OCI-LY7 (cell line): ENCODE measurements at regions not wholly inside any gene's neighbourhood (a gene's known extent, or its start where the extent isn't known, plus 50 kb on each side); places are given as distances from the start of the nearest gene placed in this dataset.

Experiments used
- BruUV-seq: library from RNA; stranded (reverse); fragments of 400-500 nt; replicated peaks from 2 replicates; lab custom pipeline; 2021; lab: Mats Ljungman, UMichigan
- CTCF ChIA-PET: fragments of 300-600 bp; sonication (Branson Sonifier 250); formaldehyde crosslinking; loops from one replicate; lab custom pipeline; 2022; ENCODE audit warnings: antibody characterized with exemption; ENCODE audit not compliant: unreplicated experiment; lab: Charles Lee
- POLR2A ChIA-PET: fragments of 300-600 bp; sonication (Branson Sonifier 250); formaldehyde crosslinking; loops from one replicate; lab custom pipeline; 2022; ENCODE audit warnings: antibody characterized with exemption; lab: Charles Lee
- DNase-seq: peaks from one replicate; pipeline ENCODE4 v3.0.0-alpha.2; 2015; ENCODE audit warnings: low spot score
- H2AFZ ChIP-seq: fragments of 200-600 bp; sonication (generic), shearing (Covaris generic); 2 replicates; pipeline ENCODE4 v1.6.1; 2014; ENCODE audit warnings: mild to moderate bottlenecking, antibody characterized with exemption, low read length, moderate library complexity
- H3K27ac ChIP-seq: fragments of 200-600 bp; sonication (generic); 2 replicates; pipeline ENCODE4 v1.5.1; 2014; ENCODE audit warnings: mixed run types, low read depth, mild to moderate bottlenecking, moderate library complexity, low read length, inconsistent platforms; ENCODE audit not compliant: poor library complexity, severe bottlenecking
- H3K36me3 ChIP-seq: fragments of 200-600 bp; sonication (generic); 2 replicates; pipeline ENCODE4 v1.6.1; 2014; ENCODE audit warnings: mild to moderate bottlenecking, antibody characterized with exemption, low read length, moderate library complexity, mixed read lengths; ENCODE audit not compliant: insufficient read depth
- H3K4me1 ChIP-seq: fragments of 200-600 bp; sonication (generic); 2 replicates; pipeline ENCODE4 v1.5.1; 2014; ENCODE audit warnings: mild to moderate bottlenecking, low read length; ENCODE audit not compliant: insufficient read depth, poor library complexity, severe bottlenecking
- H3K4me2 ChIP-seq: fragments of 200-600 bp; sonication (generic); 2 replicates; pipeline ENCODE4 v1.6.1; 2014; ENCODE audit warnings: mild to moderate bottlenecking, low read length
- H3K4me3 ChIP-seq: fragments of 200-600 bp; sonication (generic); 2 replicates; pipeline ENCODE4 v1.5.1; 2014; ENCODE audit warnings: mild to moderate bottlenecking, low read depth, low read length; ENCODE audit not compliant: poor library complexity, severe bottlenecking
- H3K79me2 ChIP-seq: fragments of 200-600 bp; sonication (generic); 2 replicates; pipeline ENCODE4 v1.6.1; 2016; ENCODE audit warnings: low read depth, mild to moderate bottlenecking, low read length, moderate library complexity, mixed read lengths; ENCODE audit not compliant: insufficient read depth
- H3K9me2 ChIP-seq: fragments of 200-600 bp; sonication (generic); 2 replicates; pipeline ENCODE4 v1.6.1; 2016; ENCODE audit warnings: mild to moderate bottlenecking, low read length, mixed read lengths; ENCODE audit not compliant: insufficient read depth
- H3K9me3 ChIP-seq: fragments of 200-600 bp; sonication (generic); 2 replicates; pipeline ENCODE4 v1.6.1; 2014; ENCODE audit warnings: mild to moderate bottlenecking, mixed run types, low read length, mixed read lengths
- H4K20me1 ChIP-seq: fragments of 200-600 bp; sonication (generic); 2 replicates; pipeline ENCODE4 v1.6.1; 2014; ENCODE audit warnings: mild to moderate bottlenecking, antibody characterized with exemption, low read length, moderate library complexity, mixed read lengths; ENCODE audit not compliant: insufficient read depth
- CTCF ChIP-seq: fragments of 200-600 bp; sonication (generic); conservative IDR thresholded peaks from 2 replicates; pipeline ENCODE4 v1.5.1; 2014; ENCODE audit warnings: mild to moderate bottlenecking, antibody characterized with exemption, low read length, moderate library complexity, mixed read lengths
- EZH2phosphoT487 ChIP-seq: fragments of 200-600 bp; sonication (generic); IDR thresholded peaks from 2 replicates; pipeline ENCODE4 v1.6.1; 2018; ENCODE audit warnings: low read depth, borderline replicate concordance, mild to moderate bottlenecking, mixed run types, antibody characterized with exemption, low read length, moderate library complexity, mixed read lengths
- intact Hi-C: fragments of 100-400 bp; cut with micrococcal nuclease; formaldehyde crosslinking; loops from one replicate; pipeline ENCODE4 v1.10.0; 2022; ENCODE audit not compliant: unreplicated experiment

GRCh38 chr4:141815646-141816045 is 179.3 kb downstream of the IL15 start:
- Histone ChIP-seq H4K20me1 (no peaks in the 10 kb centered on the region), H3K4me2 (no peak overlapping the region), H3K27ac (no peak overlapping the region), H3K4me3 (no peak overlapping the region), H3K4me1 (no peaks in the 10 kb centered on the region), H3K9me2 (no peaks in the 10 kb centered on the region), H3K79me2 (no peaks in the 10 kb centered on the region), H3K36me3 (no peaks in the 10 kb centered on the region), H3K9me3 (no peaks in the 10 kb centered on the region), H2AFZ (no peak overlapping the region)
- DNase-seq, result no peak
- no TSS peak for BruUV-seq
- CTCF ChIA-PET, result no interaction called here
- POLR2A ChIA-PET, result no interaction called here
- TF ChIP-seq EZH2phosphoT487, result no peak
- TF ChIP-seq CTCF, result no peak
- intact Hi-C loops, result no loop called here

GRCh38 chr4:141826260-141826659 is 189.9 kb downstream of the IL15 start:
- H2AFZ ChIP-seq, result no peak overlapping the region
- no peaks in the 10 kb centered on the region for H4K20me1 ChIP-seq
- H3K4me2 ChIP-seq, result no peak overlapping the region
- no peaks in the 10 kb centered on the region for H3K9me2 ChIP-seq
- no peaks in the 10 kb centered on the region for H3K36me3 ChIP-seq
- no peak for DNase-seq
- ChIA-PET POLR2A (no interaction called here), CTCF (no interaction called here)
- TF ChIP-seq CTCF (no peak), EZH2phosphoT487 (no peak)
- H3K9me3 ChIP-seq, result no peaks in the 10 kb centered on the region
- BruUV-seq, result no TSS peak
- intact Hi-C loops, result no loop called here
- no peaks in the 10 kb centered on the region for H3K79me2 ChIP-seq
- no peak overlapping the region for H3K27ac ChIP-seq
- H3K4me3 ChIP-seq, result no peak overlapping the region
- H3K4me1 ChIP-seq, result no peaks in the 10 kb centered on the region

- no peak for DNase-seq
- no peak overlapping the region for H2AFZ ChIP-seq
- no peak for TF ChIP-seq EZH2phosphoT487
- no peak for TF ChIP-seq CTCF
- no peaks in the 10 kb centered on the region for H4K20me1 ChIP-seq
- intact Hi-C loops, result no loop called here
- ChIA-PET POLR2A (no interaction called here), CTCF (no interaction called here)
- H3K9me3 ChIP-seq, result no peaks in the 10 kb centered on the region
- H3K9me2 ChIP-seq, result no peaks in the 10 kb centered on the region
- H3K4me3 ChIP-seq, result no peak overlapping the region
- H3K27ac ChIP-seq, result no peak overlapping the region
- no peaks in the 10 kb centered on the region for H3K79me2 ChIP-seq
- no TSS peak for BruUV-seq
- H3K36me3 ChIP-seq, result no peaks in the 10 kb centered on the region
- H3K4me1 ChIP-seq, result no peaks in the 10 kb centered on the region
- H3K4me2 ChIP-seq, result no peak overlapping the region
Observed at GRCh38 chr4:141833209-141833608, 196.8 kb downstream of the IL15 start.
